ENCODE measurements at regions not wholly inside any gene's neighbourhood (a gene's known extent, or its start where the extent isn't known, plus 50 kb on each side); places are given as distances from the start of the nearest gene placed in this dataset.

GRCh38 chr6:40782355-40782754 is 195.2 kb upstream of the LRFN2 start:
- TF ChIP-seq DNMT1 (IDR thresholded peaks at IDR 0.05) (no peak), CTCF (IDR thresholded peaks at IDR 0.05 in 2 of 3, conservative IDR thresholded peaks at IDR 0.05 in 1 of 3; ENCODE audit: insufficient read depth in 2 of 3, low read depth in 1 of 3, low read length in 3 of 3) (no peak), EHMT2 (IDR thresholded peaks at IDR 0.05) (no peak), USF1 (CRISPR knock-in tag; IDR thresholded peaks at IDR 0.05) (no peak), CHD4 (IDR thresholded peaks at IDR 0.05; ENCODE audit: insufficient read depth, insufficient replicate concordance, low read depth, low read length, poor library complexity, severe bottlenecking) (no peak)
